KOPT-K1 (cell line): ENCODE measurements at regions not wholly inside any gene's neighbourhood (a gene's known extent, or its start where the extent isn't known, plus 50 kb on each side); places are given as distances from the start of the nearest gene placed in this dataset.

Experiments used
- H3K27ac ChIP-seq: fragments of 200-600 bp; sonication (generic); 2 replicates; pipeline ENCODE4 v1.5.1; 2016; ENCODE audit warnings: antibody characterized with exemption, mild to moderate bottlenecking, low read depth, low read length; ENCODE audit not compliant: poor library complexity, severe bottlenecking
- H3K36me3 ChIP-seq: fragments of 200-600 bp; sonication (generic); 2 replicates; pipeline ENCODE4 v1.5.1; 2017; ENCODE audit warnings: antibody characterized with exemption, mild to moderate bottlenecking, low read length, moderate library complexity; ENCODE audit not compliant: insufficient read depth
- H3K9me3 ChIP-seq: fragments of 200-600 bp; sonication (generic); 2 replicates; pipeline ENCODE4 v1.5.1; 2017; ENCODE audit warnings: antibody characterized with exemption, low read length, mild to moderate bottlenecking; ENCODE audit not compliant: insufficient read depth, poor library complexity, severe bottlenecking

- Histone ChIP-seq H3K27ac (no peak overlapping the region), H3K36me3 (no peaks in the 10 kb centered on the region), H3K9me3 (no peaks in the 10 kb centered on the region)
These were observed 163.8 kb upstream of the STK17B start for GRCh38 chr2:196335221-196335634.

- no peak overlapping the region for H3K27ac ChIP-seq
- H3K9me3 ChIP-seq, result no peaks in the 10 kb centered on the region
- no peaks in the 10 kb centered on the region for H3K36me3 ChIP-seq
These were observed 164.8 kb upstream of the STK17B start for GRCh38 chr2:196336207-196336606.

GRCh38 chr2:196336715-196337114, 165.3 kb upstream of the STK17B start:
- no peaks in the 10 kb centered on the region for H3K9me3 ChIP-seq
- H3K36me3 ChIP-seq, result no peaks in the 10 kb centered on the region
- H3K27ac ChIP-seq, result no peak overlapping the region

- no peaks in the 10 kb centered on the region for H3K9me3 ChIP-seq
- H3K27ac ChIP-seq, result no peak overlapping the region
- H3K36me3 ChIP-seq, result no peaks in the 10 kb centered on the region
These were observed 166.0 kb upstream of the STK17B start for GRCh38 chr2:196337208-196337953.

GRCh38 chr2:196338440-196338839, 167.1 kb upstream of the STK17B start:
- H3K27ac ChIP-seq, result no peak overlapping the region
- no peaks in the 10 kb centered on the region for H3K9me3 ChIP-seq
- H3K36me3 ChIP-seq, result no peaks in the 10 kb centered on the region

GRCh38 chr2:196341277-196341841, 170.0 kb upstream of the STK17B start:
- H3K36me3 ChIP-seq, result no peaks in the 10 kb centered on the region
- H3K9me3 ChIP-seq, result no peaks in the 10 kb centered on the region
- H3K27ac ChIP-seq, result no peak overlapping the region

- Histone ChIP-seq H3K27ac (no peak overlapping the region), H3K36me3 (no peaks in the 10 kb centered on the region), H3K9me3 (no peaks in the 10 kb centered on the region)
These were observed 173.0 kb upstream of the STK17B start for GRCh38 chr2:196344397-196344796.

- H3K36me3 ChIP-seq, result no peaks in the 10 kb centered on the region
- peaks cover 15% of the 10 kb centered on the region for H3K9me3 ChIP-seq
- no peak overlapping the region for H3K27ac ChIP-seq
These were observed 182.3 kb upstream of the STK17B start for GRCh38 chr2:196353717-196354116.

- no peaks in the 10 kb centered on the region for H3K36me3 ChIP-seq
These were observed 182.8 kb upstream of the STK17B start for GRCh38 chr2:196354186-196354585.

GRCh38 chr2:196356332-196356731, 185.0 kb upstream of the STK17B start:
- peaks cover 15% of the 10 kb centered on the region for H3K9me3 ChIP-seq
- no peaks in the 10 kb centered on the region for H3K36me3 ChIP-seq
- H3K27ac ChIP-seq, result no peak overlapping the region

More at GRCh38 chr2:196354186-196354585, 182.8 kb upstream of the STK17B start:
- H3K27ac ChIP-seq, result no peak overlapping the region
- H3K9me3 ChIP-seq, result peaks cover 15% of the 10 kb centered on the region

GRCh38 chr2:196360650-196361049, 189.3 kb upstream of the STK17B start:
- Histone ChIP-seq H3K36me3 (no peaks in the 10 kb centered on the region), H3K9me3 (no peaks in the 10 kb centered on the region), H3K27ac (no peak overlapping the region)

GRCh38 chr2:196361606-196362326, 190.4 kb upstream of the STK17B start:
- no peaks in the 10 kb centered on the region for H3K9me3 ChIP-seq
- H3K36me3 ChIP-seq, result no peaks in the 10 kb centered on the region
- H3K27ac ChIP-seq, result no peak overlapping the region

GRCh38 chr2:196362973-196363549, 191.7 kb upstream of the STK17B start:
- no peaks in the 10 kb centered on the region for H3K9me3 ChIP-seq
- no peak overlapping the region for H3K27ac ChIP-seq
- H3K36me3 ChIP-seq, result no peaks in the 10 kb centered on the region

GRCh38 chr2:196365145-196365544, 193.8 kb upstream of the STK17B start:
- Histone ChIP-seq H3K27ac (no peak overlapping the region), H3K36me3 (no peaks in the 10 kb centered on the region), H3K9me3 (peaks cover 3% of the 10 kb centered on the region)

GRCh38 chr2:196365923-196366322, 194.5 kb upstream of the STK17B start:
- H3K27ac ChIP-seq, result no peak overlapping the region

More at GRCh38 chr2:196365923-196366322, 194.5 kb upstream of the STK17B start:
- H3K9me3 ChIP-seq, result peaks cover 3% of the 10 kb centered on the region
- no peaks in the 10 kb centered on the region for H3K36me3 ChIP-seq
